ENCODE measurements at regions not wholly inside any gene's neighbourhood (a gene's known extent, or its start where the extent isn't known, plus 50 kb on each side); places are given as distances from the start of the nearest gene placed in this dataset.

DNA sequence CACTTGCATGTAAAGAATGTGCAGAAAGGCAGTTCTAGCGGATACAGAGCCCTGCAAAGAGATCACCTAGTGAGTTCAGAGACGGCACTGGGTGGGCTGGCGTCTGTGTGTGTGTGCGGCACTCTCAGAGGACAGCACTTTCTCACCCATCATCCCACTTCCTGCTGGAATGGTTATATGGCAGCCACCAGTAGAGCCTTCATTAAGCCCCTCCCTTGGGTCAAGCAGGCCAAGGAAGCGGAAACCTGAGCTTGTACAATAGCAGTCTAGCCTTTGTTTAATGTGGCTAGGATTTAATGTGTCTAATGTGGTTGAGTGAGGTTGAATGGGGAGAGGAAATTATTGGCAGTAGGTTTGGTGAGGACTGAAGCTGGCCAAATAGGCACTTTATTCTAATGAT lies 88.3 kb upstream of the ELAC2 start:
- WGBS, 2 experiments (ENCODE audit: extremely low coverage in 1 of 2, insufficient coverage in 1 of 2, insufficient read length in 1 of 2, insufficient replicate concordance in 2 of 2, low coverage in 1 of 2, low lambda C conversion rate in 2 of 2, missing lambda C conversion rate in 1 of 2) = 97% methylated on average over 5 of the region's 5 CpGs; no CpG with 5 or more reads in 1 of the 2 experiments
- no peak overlapping the region for H3K23ac ChIP-seq (ENCODE audit: insufficient read length)
- H3K9me3 ChIP-seq (ENCODE audit: insufficient read depth in 2 of 2, low read depth in 1 of 2, low read length in 1 of 2) = no peaks in the 10 kb centered on the region; a peak in 1 of 4 replicates
- H3K27me3 ChIP-seq (replicated peaks in 1 of 4; ENCODE audit: control insufficient read depth in 3 of 4, extremely low read depth in 1 of 4, insufficient read depth in 3 of 4, low read length in 3 of 4) = no peaks in the 10 kb centered on the region
- no peak overlapping the region for H3K4ac ChIP-seq (replicated peaks; ENCODE audit: insufficient read length, low read depth, low read length)
- H3K36me3 ChIP-seq (ENCODE audit: control insufficient read depth in 2 of 4, insufficient read depth in 4 of 4, low read length in 3 of 4) = no peaks in the 10 kb centered on the region
- no peak overlapping the region for H3K27ac ChIP-seq (ENCODE audit: low read depth, low read length)
- H3K9ac ChIP-seq (replicated peaks in 1 of 4; ENCODE audit: extremely low read depth in 1 of 4, low read depth in 3 of 4, low read length in 3 of 4) = no peak overlapping the region
- no peak overlapping the region for H4K8ac ChIP-seq (ENCODE audit: extremely low read depth, insufficient read depth, low read length)
- H3K14ac ChIP-seq (ENCODE audit: insufficient read length) = no peak overlapping the region
- no peak overlapping the region for H2BK5ac ChIP-seq (ENCODE audit: low read depth, low read length)
- no peaks in the 10 kb centered on the region for H3K79me1 ChIP-seq (ENCODE audit: low read depth, low read length)
- H2AK5ac ChIP-seq (ENCODE audit: low read depth, low read length) = no peak overlapping the region
- no peak overlapping the region for H3K4me3 ChIP-seq (ENCODE audit: extremely low read depth in 1 of 4, insufficient read depth in 2 of 4, low read depth in 3 of 4, low read length in 4 of 4)
- H3K18ac ChIP-seq (ENCODE audit: extremely low read depth, low read length) = no peak overlapping the region
- H3K79me2 ChIP-seq (ENCODE audit: control insufficient read depth in 1 of 2, insufficient read depth in 2 of 2, low read length in 2 of 2) = no peaks in the 10 kb centered on the region
- H2AFZ ChIP-seq (ENCODE audit: low read length) = peak overlapping the region; percentile 85
- H2BK20ac ChIP-seq (ENCODE audit: low read length) = no peak overlapping the region
- FAIRE-seq = no peak
- ChIA-PET CTCF (ENCODE audit: partially characterized antibody) (interaction anchor here (1.1 to 7.3 kb wide), 4 partner anchors 8 to 76 kb away, joined by 3 to 26 read pairs (median 7); no protein-coding TSS in a partner anchor), POLR2A (ENCODE audit: partially characterized antibody) (no interaction called here)
- H2BK15ac ChIP-seq (ENCODE audit: low read length) = no peak overlapping the region
- no peak overlapping the region for H4K91ac ChIP-seq (replicated peaks; ENCODE audit: insufficient read length, low read length)
- TF ChIP-seq HDAC2 (IDR thresholded peaks at IDR 0.05; ENCODE audit: borderline replicate concordance in 1 of 2, low read depth in 2 of 2, low read length in 2 of 2) = no peak
- TF ChIP-seq RFX5 (IDR thresholded peaks at IDR 0.05; ENCODE audit: borderline replicate concordance, low read depth, low read length) = no peak
- TF ChIP-seq, protein P1, sequence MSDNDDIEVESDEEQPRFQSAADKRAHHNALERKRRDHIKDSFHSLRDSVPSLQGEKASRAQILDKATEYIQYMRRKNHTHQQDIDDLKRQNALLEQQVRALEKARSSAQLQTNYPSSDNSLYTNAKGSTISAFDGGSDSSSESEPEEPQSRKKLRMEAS (IDR thresholded peaks at IDR 0.05) = no peak
- no peak overlapping the region for H2BK12ac ChIP-seq (ENCODE audit: low read depth, low read length)
- no peak overlapping the region for H2BK120ac ChIP-seq (replicated peaks; ENCODE audit: low read depth, low read length)
- no peak overlapping the region for H4K5ac ChIP-seq (ENCODE audit: insufficient read length, low read depth, low read length)
- H3K4me2 ChIP-seq (ENCODE audit: insufficient read depth in 1 of 2, low read depth in 2 of 2, low read length in 2 of 2) = no peak overlapping the region
- no peak overlapping the region for H3K56ac ChIP-seq (replicated peaks; ENCODE audit: insufficient read length, low read depth, low read length)
- no peaks in the 10 kb centered on the region for H4K20me1 ChIP-seq (replicated peaks in 1 of 2; ENCODE audit: control insufficient read depth in 1 of 2, insufficient read depth in 2 of 2, low read length in 2 of 2)
- no peak for DNase-seq (ENCODE audit: low read depth in 1 of 2, low spot score in 2 of 2)
- no peaks in the 10 kb centered on the region; a peak in 1 of 7 replicates for H3K4me1 ChIP-seq (replicated peaks in 1 of 4; ENCODE audit: control insufficient read depth in 3 of 4, insufficient read depth in 4 of 4, low read length in 3 of 4)
- H3K23me2 ChIP-seq (ENCODE audit: low read depth, low read length) = peaks cover 2% of the 10 kb centered on the region; the same call in 1 of the 2 replicates
